Ascending aorta (tissue), 2 donors: ENCODE measurements at regions not wholly inside any gene's neighbourhood (a gene's known extent, or its start where the extent isn't known, plus 50 kb on each side); places are given as distances from the start of the nearest gene placed in this dataset.
"Not testable (repeated sequence)": the region's sequence is repeated elsewhere in the genome, so short reads cannot be mapped to it uniquely, and the experiment has no call there.

Source experiments
- DNase-seq, 2 donors: peaks; one replicate each; pipeline ENCODE4 v3.0.0-alpha.2; 2019; ENCODE audit warnings: low spot score in 2 of 2
- H3K27ac ChIP-seq, 2 donors: fragments of 200-600 bp; sonication (generic); one replicate each; pipeline ENCODE4 v1.5.1; 2016 to 2017; ENCODE audit warnings: mild to moderate bottlenecking in 1 of 2
- H3K27me3 ChIP-seq: fragments of 200-600 bp; sonication (generic); one replicate; pipeline ENCODE4 v1.5.1; 2017
- H3K36me3 ChIP-seq, 2 donors: fragments of 200-600 bp; sonication (generic); one replicate each; pipeline ENCODE4 v1.5.1; 2016
- H3K4me1 ChIP-seq, 2 donors: fragments of 200-600 bp; sonication (generic); one replicate each; pipeline ENCODE4 v1.5.1; 2016 to 2017; ENCODE audit warnings: mild to moderate bottlenecking in 1 of 2
- H3K4me3 ChIP-seq, 2 donors: fragments of 200-600 bp; sonication (generic); one replicate each; pipeline ENCODE4 v1.5.1; 2016 to 2017; ENCODE audit warnings: mild to moderate bottlenecking in 1 of 2
- H3K9me3 ChIP-seq, 2 donors: fragments of 200-600 bp; sonication (generic); one replicate each; pipeline ENCODE4 v1.5.1; 2016
- CTCF ChIP-seq, 3 experiments: fragments of 200-600 bp in 2 of 3; fragments of 450-650 bp in 1 of 3; sonication (generic) in 2 of 3; IDR thresholded peaks; one replicate each; pipeline ENCODE4 v1.5.1; 2016 to 2019; ENCODE audit warnings: antibody characterized with exemption in 3 of 3, mild to moderate bottlenecking in 1 of 3, moderate library complexity in 1 of 3
- intact Hi-C: fragments of 100-400 bp; cut with DNase I; formaldehyde crosslinking; loops from one replicate; pipeline ENCODE4 v1.15.1; 2023

GRCh38 chr1:234912548-234913277 lies 215.9 kb downstream of the TOMM20 start:
- H3K27ac ChIP-seq, result peak overlapping the region; percentile 86 to 94
- H3K36me3 ChIP-seq, result no peaks in the 10 kb centered on the region
- no peaks in the 10 kb centered on the region for H3K9me3 ChIP-seq
- intact Hi-C loops, result loop anchor here (5.0 kb wide), 1 partner anchor 50 kb away; no protein-coding TSS in a partner anchor
- peak overlapping the region in 1 of 2 donors; percentile 37 for H3K4me3 ChIP-seq
- DNase-seq, result peak in 1 of 2 donors; percentile 82
- H3K4me1 ChIP-seq, result peaks cover 26 to 55% of the 10 kb centered on the region in 2 donors
- H3K27me3 ChIP-seq, result no peaks in the 10 kb centered on the region
- peak in 1 of 3 experiments; percentile 19 for TF ChIP-seq CTCF (IDR thresholded peaks at IDR 0.05)

GRCh38 chr1:234911787-234912186 lies 216.8 kb downstream of the TOMM20 start:
- Histone ChIP-seq H3K4me1 (peaks cover 21 to 47% of the 10 kb centered on the region in 2 donors), H3K9me3 (no peaks in the 10 kb centered on the region), H3K4me3 (no peak overlapping the region), H3K27me3 (no peaks in the 10 kb centered on the region), H3K27ac (peak overlapping the region; percentile 86 to 94), H3K36me3 (no peaks in the 10 kb centered on the region)
- TF ChIP-seq CTCF (IDR thresholded peaks at IDR 0.05), result no peak
- no peak for DNase-seq
- intact Hi-C loops, result loop anchor here (5.0 kb wide), 1 partner anchor 49 kb away; no protein-coding TSS in a partner anchor

- not testable (repeated sequence) for H3K27me3 ChIP-seq, H3K4me3 ChIP-seq, DNase-seq, H3K36me3 ChIP-seq, H3K9me3 ChIP-seq
- peaks cover 14 to 40% of the 10 kb centered on the region in 2 donors for H3K4me1 ChIP-seq
- intact Hi-C loops, result loop anchor here (5.0 kb wide), 1 partner anchor 49 kb away; no protein-coding TSS in a partner anchor
- peak overlapping the region; percentile 86 to 94 for H3K27ac ChIP-seq
Observed at GRCh38 chr1:234911136-234911535, 217.5 kb downstream of the TOMM20 start.

GRCh38 chr1:234909851-234910250 lies 218.8 kb downstream of the TOMM20 start:
- TF ChIP-seq CTCF (IDR thresholded peaks at IDR 0.05), result no peak
- DNase-seq, result no peak
- Histone ChIP-seq H3K36me3 (no peaks in the 10 kb centered on the region), H3K9me3 (no peaks in the 10 kb centered on the region), H3K4me3 (no peak overlapping the region), H3K4me1 (peaks cover 10 to 32% of the 10 kb centered on the region in 2 donors), H3K27ac (no peak overlapping the region), H3K27me3 (no peaks in the 10 kb centered on the region)
- intact Hi-C loops, result loop anchor here (5.0 kb wide), 1 partner anchor 48 kb away; no protein-coding TSS in a partner anchor

- no peak for DNase-seq
- no peaks in the 10 kb centered on the region for H3K9me3 ChIP-seq
- no peak overlapping the region for H3K27ac ChIP-seq
- no peak overlapping the region for H3K4me3 ChIP-seq
- TF ChIP-seq CTCF (IDR thresholded peaks at IDR 0.05), result no peak
- H3K36me3 ChIP-seq, result no peaks in the 10 kb centered on the region
- intact Hi-C loops, result no loop called here
- H3K27me3 ChIP-seq, result no peaks in the 10 kb centered on the region
- peaks cover 10 to 30% of the 10 kb centered on the region in 2 donors for H3K4me1 ChIP-seq
Observed at GRCh38 chr1:234909307-234909810, 219.3 kb downstream of the TOMM20 start.

GRCh38 chr1:234908571-234908970 lies 220.1 kb downstream of the TOMM20 start:
- Histone ChIP-seq H3K9me3 (no peaks in the 10 kb centered on the region), H3K36me3 (no peaks in the 10 kb centered on the region), H3K27ac (peak overlapping the region; percentile 28 to 50), H3K4me1 (peaks cover 10 to 22% of the 10 kb centered on the region in 2 donors), H3K4me3 (no peak overlapping the region), H3K27me3 (no peaks in the 10 kb centered on the region)
- intact Hi-C loops, result no loop called here
- no peak for DNase-seq
- no peak for TF ChIP-seq CTCF (IDR thresholded peaks at IDR 0.05)
